Activated CD4-positive, alpha-beta T cell treated with anti-CD3 and anti-CD28 coated beads, Interleukin-2, amount 10 ng/mL, durations not matched to agents 7 days and 5 days (primary cell): ENCODE measurements at regions not wholly inside any gene's neighbourhood (a gene's known extent, or its start where the extent isn't known, plus 50 kb on each side); places are given as distances from the start of the nearest gene placed in this dataset.
"Not testable (repeated sequence)": the region's sequence is repeated elsewhere in the genome, so short reads cannot be mapped to it uniquely, and the experiment has no call there.

Experiments
- CTCF ChIA-PET: fragments of 350-600 bp; sonication (Branson Sonifier 250); formaldehyde crosslinking; loops from one replicate; lab custom pipeline; 2021; ENCODE audit warnings: antibody characterized with exemption; lab: Charles Lee
- POLR2A ChIA-PET: fragments of 350-600 bp; sonication (Branson Sonifier 250); formaldehyde crosslinking; loops from one replicate; lab custom pipeline; 2021; ENCODE audit warnings: antibody characterized with exemption; lab: Charles Lee
- DNase-seq: peaks from one replicate; pipeline ENCODE4 v3.0.0-alpha.2; 2020
- H3K27ac Mint-ChIP-seq: one replicate; pipeline ENCODE4 v1.8.0; 2021; ENCODE audit warnings: mild to moderate bottlenecking, moderate library complexity, mixed read lengths
- H3K27me3 Mint-ChIP-seq: one replicate; pipeline ENCODE4 v1.8.0; 2021; ENCODE audit warnings: mixed read lengths
- H3K36me3 Mint-ChIP-seq: one replicate; pipeline ENCODE4 v1.8.0; 2021; ENCODE audit warnings: low read depth, mixed read lengths
- H3K4me1 Mint-ChIP-seq: one replicate; pipeline ENCODE4 v1.8.0; 2021; ENCODE audit warnings: mixed read lengths
- H3K4me3 Mint-ChIP-seq: one replicate; pipeline ENCODE4 v1.8.0; 2021; ENCODE audit warnings: mild to moderate bottlenecking, moderate library complexity, mixed read lengths
- H3K9me3 Mint-ChIP-seq: one replicate; pipeline ENCODE4 v1.8.0; 2021; ENCODE audit warnings: mixed read lengths

DNA sequence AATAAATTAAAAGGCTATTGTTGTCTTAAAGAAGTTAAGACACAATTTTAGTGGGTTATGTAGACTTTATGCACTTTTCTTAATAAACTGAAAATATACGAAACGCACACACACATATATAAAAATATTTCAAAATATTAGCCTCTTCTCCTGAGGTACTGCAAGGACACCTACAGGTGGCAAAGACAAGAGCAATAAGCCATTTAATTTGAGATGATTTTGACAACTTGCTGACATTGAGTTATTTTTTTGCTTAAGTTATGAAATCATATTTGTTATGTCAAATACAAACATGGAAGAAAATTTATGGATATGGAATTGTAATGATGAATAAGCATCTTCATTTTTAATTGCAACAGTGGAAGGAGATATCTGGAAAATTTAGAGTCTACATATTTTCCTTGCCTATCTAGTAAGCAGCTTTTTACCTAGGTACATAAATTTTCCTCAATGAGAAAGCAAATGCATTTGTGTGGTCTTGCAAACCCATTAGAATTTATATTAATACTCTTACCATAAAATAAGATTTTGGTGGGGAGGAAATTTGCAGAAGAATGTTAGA lies 301.6 kb downstream of the ISL1 start:
- Mint-ChIP-seq H3K4me1 (no peaks in the 10 kb centered on the region), H3K27me3 (no peaks in the 10 kb centered on the region), H3K4me3 (no peak overlapping the region), H3K27ac (no peak overlapping the region), H3K9me3 (peaks cover 2% of the 10 kb centered on the region), H3K36me3 (no peaks in the 10 kb centered on the region)
- ChIA-PET POLR2A (no interaction called here), CTCF (no interaction called here)
- DNase-seq, result no peak

DNA sequence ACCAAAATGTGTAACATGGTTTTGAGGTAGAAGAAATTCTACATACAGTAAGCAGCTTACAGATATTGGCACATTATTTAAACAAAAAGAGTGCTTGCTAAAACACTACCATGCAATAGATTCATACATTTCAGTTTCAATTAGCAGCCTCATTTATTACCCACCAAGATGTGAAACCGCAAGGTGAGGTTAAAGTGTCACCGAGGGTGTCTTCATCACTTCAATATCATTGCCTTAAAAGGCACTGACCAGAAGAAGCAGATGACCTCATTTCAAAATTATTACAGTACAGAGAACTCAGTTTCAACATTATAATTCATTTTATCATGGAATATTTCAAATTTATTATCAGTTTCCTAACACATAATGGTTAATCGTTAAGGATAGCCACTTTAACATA lies 302.2 kb downstream of the ISL1 start:
- no peaks in the 10 kb centered on the region for H3K36me3 Mint-ChIP-seq

DNA sequence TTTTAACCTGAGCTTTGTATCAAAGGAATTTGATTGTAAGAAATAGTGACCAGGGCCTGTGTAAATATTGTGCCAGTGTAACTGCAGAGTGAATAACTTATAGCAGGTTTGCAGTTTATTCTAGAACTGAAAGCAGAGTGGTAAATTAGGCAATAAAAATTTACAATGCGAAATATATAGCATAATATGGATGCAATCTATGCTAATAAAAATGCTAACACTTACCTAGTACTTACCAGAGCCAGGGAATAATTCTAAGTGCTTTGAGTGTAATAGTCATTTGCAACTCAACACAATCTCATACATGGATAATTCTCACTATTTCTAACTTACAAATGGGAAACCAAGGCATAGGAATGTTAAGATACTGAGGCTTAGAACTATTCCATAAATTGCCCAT lies 303.4 kb downstream of the ISL1 start:
- ChIA-PET CTCF (no interaction called here), POLR2A (no interaction called here)
- no peaks in the 10 kb centered on the region for H3K36me3 Mint-ChIP-seq
- H3K9me3 Mint-ChIP-seq, result peaks cover 6% of the 10 kb centered on the region
- DNase-seq, result no peak
- no peaks in the 10 kb centered on the region for H3K27me3 Mint-ChIP-seq
- H3K4me1 Mint-ChIP-seq, result no peaks in the 10 kb centered on the region
- H3K27ac Mint-ChIP-seq, result no peak overlapping the region
- H3K4me3 Mint-ChIP-seq, result no peak overlapping the region

More for the DNA sequence above, 302.2 kb downstream of the ISL1 start:
- ChIA-PET CTCF (no interaction called here), POLR2A (no interaction called here)
- no peaks in the 10 kb centered on the region for H3K27me3 Mint-ChIP-seq
- no peak overlapping the region for H3K27ac Mint-ChIP-seq
- no peak overlapping the region for H3K4me3 Mint-ChIP-seq
- peaks cover 2% of the 10 kb centered on the region for H3K9me3 Mint-ChIP-seq
- DNase-seq, result no peak
- H3K4me1 Mint-ChIP-seq, result no peaks in the 10 kb centered on the region

DNA sequence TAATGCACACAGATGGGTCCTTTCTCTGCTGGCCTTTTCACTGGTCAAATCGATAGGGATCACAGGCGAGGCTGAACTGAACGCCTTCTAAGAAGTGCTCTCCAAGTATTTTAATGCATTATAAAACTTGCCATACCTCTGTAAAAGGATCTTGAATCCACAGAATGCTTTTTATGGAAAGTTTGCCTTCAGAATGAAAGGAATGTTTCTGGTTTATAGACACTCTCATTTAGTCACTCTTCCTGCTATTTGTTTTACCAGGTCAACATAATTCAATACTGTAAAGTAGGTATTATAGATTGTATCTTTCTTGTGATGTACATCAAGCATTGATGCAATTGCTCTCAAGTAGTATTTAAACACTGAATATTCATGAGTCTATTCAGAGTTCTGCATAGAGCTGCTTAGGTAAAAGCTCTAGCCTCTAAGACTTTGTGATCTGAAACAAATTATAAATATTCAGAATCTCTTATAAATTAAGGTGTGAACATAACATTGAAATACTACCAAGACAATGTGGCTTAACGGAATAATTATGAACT lies 308.4 kb downstream of the ISL1 start:
- POLR2A ChIA-PET, result no interaction called here
- no peak for DNase-seq
- H3K36me3 Mint-ChIP-seq, result no peaks in the 10 kb centered on the region
- H3K9me3 Mint-ChIP-seq, result peaks cover 14% of the 10 kb centered on the region
- no peak overlapping the region for H3K27ac Mint-ChIP-seq
- H3K27me3 Mint-ChIP-seq, result no peaks in the 10 kb centered on the region
- H3K4me3 Mint-ChIP-seq, result no peak overlapping the region
- CTCF ChIA-PET, result no interaction called here
- H3K4me1 Mint-ChIP-seq, result no peaks in the 10 kb centered on the region

DNA sequence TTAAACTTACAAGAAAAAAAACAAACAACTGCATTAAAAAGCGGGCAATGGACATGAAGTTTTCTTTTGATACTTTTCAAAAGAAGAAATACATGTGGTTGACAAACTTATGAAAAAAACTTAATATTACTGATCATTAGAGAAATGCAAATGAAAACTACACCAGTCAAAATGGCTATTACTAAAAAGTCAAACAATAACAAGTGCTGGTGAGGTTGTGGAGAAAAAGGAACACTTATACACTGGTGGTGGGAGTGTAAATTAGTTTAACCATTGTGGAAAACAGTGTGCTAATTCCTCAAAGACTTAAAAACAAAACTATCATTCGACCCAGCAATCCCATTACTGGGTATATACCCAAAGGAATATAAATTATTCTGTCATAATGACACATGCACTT lies 311.6 kb downstream of the ISL1 start:
- no peaks in the 10 kb centered on the region for H3K27me3 Mint-ChIP-seq
- no peak overlapping the region for H3K4me3 Mint-ChIP-seq
- no peaks in the 10 kb centered on the region for H3K36me3 Mint-ChIP-seq
- CTCF ChIA-PET, result no interaction called here
- no peak for DNase-seq
- POLR2A ChIA-PET, result no interaction called here
- no peaks in the 10 kb centered on the region for H3K4me1 Mint-ChIP-seq
- no peak overlapping the region for H3K27ac Mint-ChIP-seq
- H3K9me3 Mint-ChIP-seq, result peaks cover 19% of the 10 kb centered on the region

DNA sequence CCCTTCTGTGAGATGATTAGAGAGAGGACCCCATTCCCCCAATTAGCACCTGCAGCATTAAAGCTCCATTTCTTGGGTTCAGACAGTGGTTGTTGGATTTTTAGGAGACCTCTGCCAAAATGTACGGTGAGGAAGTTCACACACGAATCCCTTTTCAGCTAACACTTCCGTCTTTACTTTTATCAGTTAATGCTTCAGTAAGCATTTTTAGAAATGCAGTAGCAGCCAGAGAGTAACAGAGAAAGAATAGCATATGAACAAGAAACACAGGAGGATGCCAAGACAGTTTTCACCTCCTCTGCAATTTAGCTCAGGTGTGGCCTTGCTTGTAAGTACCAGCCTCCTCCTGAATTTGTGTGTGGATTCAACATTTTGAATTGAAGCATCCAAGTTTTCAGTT lies 312.9 kb downstream of the ISL1 start:
- POLR2A ChIA-PET, result no interaction called here
- peaks cover 21% of the 10 kb centered on the region for H3K9me3 Mint-ChIP-seq
- CTCF ChIA-PET, result no interaction called here
- no peaks in the 10 kb centered on the region for H3K36me3 Mint-ChIP-seq
- no peaks in the 10 kb centered on the region for H3K27me3 Mint-ChIP-seq
- no peaks in the 10 kb centered on the region for H3K4me1 Mint-ChIP-seq
- H3K27ac Mint-ChIP-seq, result no peak overlapping the region
- H3K4me3 Mint-ChIP-seq, result no peak overlapping the region
- DNase-seq, result no peak

DNA sequence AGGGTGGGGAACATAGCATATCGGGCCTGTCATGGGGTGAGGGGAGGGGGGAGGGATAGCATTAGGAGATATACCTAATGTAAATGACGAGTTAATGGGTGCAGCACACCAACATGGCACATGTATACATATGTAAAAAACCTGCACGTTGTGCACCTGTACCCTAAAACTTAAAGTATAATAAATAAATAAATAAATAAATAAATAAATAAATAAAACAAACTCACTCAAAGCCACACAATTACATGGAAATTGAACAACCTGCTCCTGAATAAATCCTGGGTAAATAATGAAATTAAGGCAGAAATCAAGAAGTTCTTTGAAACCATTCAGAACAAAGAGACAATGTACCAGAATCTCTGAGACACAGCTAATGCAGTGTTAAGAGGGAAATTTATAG lies 318.8 kb downstream of the ISL1 start:
- POLR2A ChIA-PET, H3K4me1 Mint-ChIP-seq, CTCF ChIA-PET, DNase-seq, H3K4me3 Mint-ChIP-seq, H3K36me3 Mint-ChIP-seq, H3K27ac Mint-ChIP-seq, H3K27me3 Mint-ChIP-seq: not testable (repeated sequence)
- peaks cover 21% of the 10 kb centered on the region for H3K9me3 Mint-ChIP-seq

DNA sequence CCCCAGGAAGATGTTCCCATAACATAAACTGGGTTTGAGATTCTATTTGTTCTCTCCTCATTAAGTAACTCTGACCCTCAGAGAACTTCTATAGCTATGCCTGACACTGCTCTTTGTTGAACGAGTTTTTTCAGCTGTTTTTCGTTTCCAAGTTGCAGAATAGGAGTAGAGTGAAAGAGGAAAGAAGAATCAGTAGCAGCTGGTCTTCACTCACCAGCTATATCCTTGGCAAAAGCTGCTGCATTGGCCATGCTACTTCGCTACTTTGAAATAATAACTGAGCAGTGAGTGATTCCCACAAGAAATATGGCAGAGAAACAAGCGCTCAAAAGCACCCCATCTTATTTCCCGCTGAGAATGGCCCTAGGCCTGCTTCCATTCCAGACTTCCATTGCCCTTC lies 329.0 kb downstream of the ISL1 start:
- no peak overlapping the region for H3K27ac Mint-ChIP-seq
- ChIA-PET POLR2A (no interaction called here), CTCF (no interaction called here)
- no peaks in the 10 kb centered on the region for H3K4me1 Mint-ChIP-seq
- no peak overlapping the region for H3K4me3 Mint-ChIP-seq
- H3K36me3 Mint-ChIP-seq, result no peaks in the 10 kb centered on the region
- peaks cover 6% of the 10 kb centered on the region for H3K9me3 Mint-ChIP-seq
- no peaks in the 10 kb centered on the region for H3K27me3 Mint-ChIP-seq
- DNase-seq, result no peak

DNA sequence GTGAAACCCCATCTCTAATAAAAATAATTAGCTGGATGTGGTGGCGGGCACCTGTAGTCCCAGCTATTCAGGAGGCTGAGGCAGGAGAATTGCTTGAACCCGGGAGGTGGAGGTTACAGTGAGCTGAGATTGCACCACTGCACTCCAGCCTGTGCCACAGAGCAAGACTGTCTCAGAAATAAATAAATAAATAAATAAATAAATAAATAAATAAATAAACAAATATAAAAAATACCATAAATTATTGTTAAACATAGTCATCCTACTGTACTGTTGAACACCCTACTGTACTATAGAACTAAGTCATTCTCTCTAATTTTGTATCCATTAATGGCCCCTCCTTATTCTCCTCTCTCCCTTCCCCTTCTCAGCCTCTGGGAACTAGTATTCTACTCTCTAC lies 332.2 kb downstream of the ISL1 start:
- not testable (repeated sequence) for H3K4me3 Mint-ChIP-seq

DNA sequence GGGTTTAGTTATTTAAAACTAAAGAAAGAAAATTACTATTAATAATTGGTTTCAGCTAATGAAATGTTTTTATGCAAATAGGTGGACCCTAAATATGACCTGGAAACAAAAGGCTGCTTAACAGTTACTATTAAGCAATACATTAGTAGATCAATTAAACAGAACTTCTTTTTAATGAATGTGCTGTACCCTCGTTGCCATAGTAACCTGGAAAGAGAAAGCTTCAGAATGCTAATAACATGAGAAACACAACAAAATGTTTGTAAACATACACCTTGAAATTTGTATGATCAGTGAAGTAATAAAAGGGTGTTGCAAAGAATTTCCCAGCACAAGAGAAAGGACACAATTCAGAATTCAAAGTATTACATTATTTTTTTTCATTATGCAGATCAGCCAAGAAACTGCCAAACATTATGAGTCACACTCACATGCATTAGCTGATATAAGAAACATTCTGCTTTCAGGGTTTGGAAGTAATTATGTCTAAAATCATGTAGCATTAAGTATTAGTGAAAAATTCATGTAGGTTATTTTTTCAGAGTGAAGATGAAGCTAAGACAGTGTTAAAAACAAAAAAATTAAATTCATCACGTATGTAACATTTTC lies 348.3 kb downstream of the ISL1 start:
- ChIA-PET POLR2A (no interaction called here), CTCF (no interaction called here)
- no peak for DNase-seq
- no peaks in the 10 kb centered on the region for H3K4me1 Mint-ChIP-seq
- H3K36me3 Mint-ChIP-seq, result no peaks in the 10 kb centered on the region
- H3K9me3 Mint-ChIP-seq, result no peaks in the 10 kb centered on the region
- no peaks in the 10 kb centered on the region for H3K27me3 Mint-ChIP-seq
- H3K27ac Mint-ChIP-seq, result no peak overlapping the region
- H3K4me3 Mint-ChIP-seq, result no peak overlapping the region

More for the DNA sequence above, 332.2 kb downstream of the ISL1 start:
- DNase-seq, CTCF ChIA-PET, H3K27me3 Mint-ChIP-seq, H3K27ac Mint-ChIP-seq, POLR2A ChIA-PET, H3K9me3 Mint-ChIP-seq, H3K4me1 Mint-ChIP-seq, H3K36me3 Mint-ChIP-seq: not testable (repeated sequence)

DNA sequence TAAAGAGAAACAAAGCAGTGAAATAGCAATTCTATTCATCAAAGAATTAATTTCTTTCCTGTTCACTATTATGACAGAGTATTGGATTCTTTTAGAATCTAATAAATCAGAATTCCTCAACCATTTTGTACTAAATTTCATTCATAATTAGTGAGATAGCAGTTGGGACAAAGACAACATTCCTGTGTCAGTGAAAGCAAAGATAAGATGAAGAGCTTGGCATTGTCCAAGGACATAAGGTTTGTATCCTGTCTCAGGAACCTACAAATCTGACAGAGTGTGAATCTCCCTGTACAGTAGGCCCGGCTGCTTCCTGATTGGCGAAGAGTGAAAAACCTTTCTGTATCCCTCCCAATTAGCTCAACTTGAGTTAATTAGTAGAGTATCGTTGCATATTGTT lies 349.1 kb downstream of the ISL1 start:
- H3K4me3 Mint-ChIP-seq, result no peak overlapping the region
- peaks cover 3% of the 10 kb centered on the region for H3K9me3 Mint-ChIP-seq
- CTCF ChIA-PET, result no interaction called here
- H3K36me3 Mint-ChIP-seq, result no peaks in the 10 kb centered on the region
- no peaks in the 10 kb centered on the region for H3K4me1 Mint-ChIP-seq
- DNase-seq, result no peak
- H3K27me3 Mint-ChIP-seq, result no peaks in the 10 kb centered on the region
- no peak overlapping the region for H3K27ac Mint-ChIP-seq
- POLR2A ChIA-PET, result interaction anchor here (0.7 kb wide), 1 partner anchor 947 kb away, joined by 3 read pairs; no protein-coding TSS in a partner anchor

DNA sequence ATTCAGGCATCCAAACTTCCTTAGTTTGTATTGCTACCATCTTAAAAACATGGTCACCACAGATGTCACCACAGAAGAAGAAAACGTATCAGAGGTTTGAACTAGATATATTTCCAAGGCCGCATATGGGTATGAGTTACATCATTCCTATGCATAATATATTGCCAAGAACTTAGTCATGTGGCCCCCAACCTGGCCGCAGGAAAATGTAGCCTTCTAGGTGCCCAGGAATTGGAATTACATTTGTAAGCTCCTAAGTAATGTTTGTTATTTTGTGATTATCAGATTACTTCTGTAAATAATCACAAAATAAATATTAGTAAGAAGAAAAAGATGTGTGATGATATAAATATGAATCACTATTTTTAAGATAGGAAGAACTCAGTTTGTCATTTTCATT lies 351.4 kb downstream of the ISL1 start:
- ChIA-PET CTCF (no interaction called here), POLR2A (no interaction called here)
- Mint-ChIP-seq H3K27me3 (no peaks in the 10 kb centered on the region), H3K4me3 (no peak overlapping the region), H3K4me1 (no peaks in the 10 kb centered on the region), H3K36me3 (no peaks in the 10 kb centered on the region), H3K27ac (no peak overlapping the region), H3K9me3 (peaks cover 3% of the 10 kb centered on the region)
- no peak for DNase-seq

DNA sequence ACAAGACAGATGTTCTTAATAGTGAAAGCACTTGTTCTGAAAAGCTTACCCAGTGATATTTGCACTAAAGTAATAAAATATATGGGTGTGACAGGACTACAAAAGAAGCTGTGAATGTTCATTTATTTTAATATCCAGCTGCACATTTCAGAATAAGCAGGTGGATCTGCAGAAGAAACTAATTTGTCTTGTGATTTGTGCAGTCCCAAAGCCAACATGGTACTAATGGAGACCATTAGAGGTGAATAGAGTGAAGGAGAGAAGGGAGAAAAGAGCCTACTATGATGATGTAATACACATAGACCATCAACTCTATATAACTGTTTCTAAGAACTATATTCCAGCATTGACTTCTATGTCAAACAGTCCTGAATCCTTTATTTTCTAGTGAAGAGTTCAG lies 362.8 kb downstream of the ISL1 start:
- Mint-ChIP-seq H3K4me1 (no peaks in the 10 kb centered on the region), H3K9me3 (peaks cover 2% of the 10 kb centered on the region), H3K36me3 (no peaks in the 10 kb centered on the region), H3K4me3 (no peak overlapping the region), H3K27ac (no peak overlapping the region), H3K27me3 (no peaks in the 10 kb centered on the region)
- no peak for DNase-seq
- POLR2A ChIA-PET, result no interaction called here
- CTCF ChIA-PET, result no interaction called here

DNA sequence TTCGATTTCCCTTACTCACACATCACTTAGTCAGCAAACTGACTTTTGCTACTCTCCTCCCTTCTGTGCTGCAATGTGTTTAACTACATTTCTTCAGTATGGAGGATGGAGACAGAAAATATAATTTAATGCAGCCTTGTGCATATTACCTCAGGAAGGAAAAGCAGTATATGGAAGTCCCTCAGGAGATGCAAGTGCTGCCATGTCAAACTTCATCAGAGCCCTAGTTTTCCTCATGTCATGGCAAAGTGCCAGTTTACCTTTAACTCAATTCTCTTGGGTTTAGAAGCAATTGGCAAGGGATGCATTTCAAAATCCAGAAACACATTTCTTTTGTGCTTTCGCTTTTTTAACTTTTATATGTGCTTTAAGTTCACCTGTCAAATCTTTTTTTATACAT lies 365.4 kb downstream of the ISL1 start:
- Mint-ChIP-seq H3K4me1 (no peaks in the 10 kb centered on the region), H3K27me3 (no peaks in the 10 kb centered on the region), H3K9me3 (peaks cover 2% of the 10 kb centered on the region), H3K36me3 (no peaks in the 10 kb centered on the region), H3K27ac (no peak overlapping the region), H3K4me3 (no peak overlapping the region)
- no peak for DNase-seq
- ChIA-PET POLR2A (no interaction called here), CTCF (no interaction called here)
